CD14-positive monocyte (primary cell): ENCODE measurements at regions not wholly inside any gene's neighbourhood (a gene's known extent, or its start where the extent isn't known, plus 50 kb on each side); places are given as distances from the start of the nearest gene placed in this dataset.

Source experiments
- DNase-seq, 3 donors: peaks; one replicate each; pipeline ENCODE4 v3.0.0-alpha.2; 2011 to 2022
- H2AFZ ChIP-seq: 2 replicates; pipeline ENCODE4 v1.6.0; 2012; ENCODE audit warnings: mild to moderate bottlenecking, low read depth, low read length, inconsistent platforms; ENCODE audit not compliant: insufficient read depth, poor library complexity, severe bottlenecking
- H3K27ac ChIP-seq, 2 donors: 1 replicate in 1 of 2; 2 replicates in 1 of 2; pipeline ENCODE4 v1.5.1; 2012 to 2013; ENCODE audit warnings: low read length in 2 of 2, control low read depth in 1 of 2, inconsistent platforms in 1 of 2, low read depth in 1 of 2, mild to moderate bottlenecking in 1 of 2
- H3K27me3 ChIP-seq, 2 donors: one replicate each; pipeline versions ENCODE4 v1.6.0 to v1.6.1; 2011 to 2013; ENCODE audit warnings: low read length in 2 of 2; ENCODE audit not compliant: control insufficient read depth in 2 of 2, insufficient read depth in 2 of 2
- H3K36me3 ChIP-seq, 2 donors: replicated peaks in 1 of 2; 1 replicate in 1 of 2; 2 replicates in 1 of 2; pipeline versions ENCODE4 v1.5.1 to v1.6.1; 2012 to 2013; ENCODE audit warnings: low read length in 2 of 2, control low read depth in 1 of 2, inconsistent platforms in 1 of 2, mild to moderate bottlenecking in 1 of 2; ENCODE audit not compliant: insufficient read depth in 2 of 2, control insufficient read depth in 1 of 2
- H3K4me1 ChIP-seq, 2 donors: 1 replicate in 1 of 2; 2 replicates in 1 of 2; pipeline versions ENCODE4 v1.5.1 to v1.6.1; 2012 to 2013; ENCODE audit warnings: low read length in 2 of 2, control low read depth in 1 of 2, inconsistent platforms in 1 of 2, mild to moderate bottlenecking in 1 of 2, moderate library complexity in 1 of 2; ENCODE audit not compliant: insufficient read depth in 2 of 2, control insufficient read depth in 1 of 2
- H3K4me2 ChIP-seq: replicated peaks from 2 replicates; pipeline ENCODE3; 2012; ENCODE audit warnings: low read length, moderate library complexity, mild to moderate bottlenecking; ENCODE audit not compliant: poor library complexity, severe bottlenecking; ENCODE audit errors: extremely low read depth
- H3K4me3 ChIP-seq, 3 experiments: fragments of 200-600 bp in 1 of 3; sonication (generic) in 1 of 3; replicated peaks in 1 of 3; 1 replicate in 2 of 3; 2 replicates in 1 of 3; pipeline ENCODE4 v1.5.1; 2011 to 2013; ENCODE audit warnings: low read length in 3 of 3, mild to moderate bottlenecking in 3 of 3, control low read depth in 2 of 3, low read depth in 2 of 3, inconsistent platforms in 1 of 3, moderate library complexity in 1 of 3
- H3K79me2 ChIP-seq: 2 replicates; pipeline ENCODE4 v1.6.0; 2012; ENCODE audit warnings: mild to moderate bottlenecking, control low read depth, inconsistent platforms, low read length, moderate library complexity; ENCODE audit not compliant: insufficient read depth
- H3K9ac ChIP-seq: 2 replicates; pipeline ENCODE4 v1.6.0; 2017; ENCODE audit warnings: low read length, mild to moderate bottlenecking; ENCODE audit not compliant: insufficient read depth, poor library complexity, severe bottlenecking
- H3K9me3 ChIP-seq, 2 donors: replicated peaks in 1 of 2; 1 replicate in 1 of 2; 2 replicates in 1 of 2; pipeline versions ENCODE4 v1.5.1 to v1.6.1; 2012 to 2013; ENCODE audit warnings: low read length in 2 of 2, control low read depth in 1 of 2; ENCODE audit not compliant: control insufficient read depth in 1 of 2, insufficient read depth in 1 of 2
- H4K20me1 ChIP-seq: 2 replicates; pipeline ENCODE4 v1.6.0; 2012; ENCODE audit warnings: mild to moderate bottlenecking, low read length, control low read depth, moderate library complexity; ENCODE audit not compliant: insufficient read depth
- H3K27ac Mint-ChIP-seq, 7 donors: one replicate each; pipeline ENCODE4 v1.8.0; 2020; ENCODE audit warnings: mild to moderate bottlenecking in 7 of 7, mixed read lengths in 7 of 7, moderate library complexity in 6 of 7, inconsistent platforms in 2 of 7
- H3K27me3 Mint-ChIP-seq, 3 donors: one replicate each; pipeline ENCODE4 v1.8.0; 2021 to 2022; ENCODE audit warnings: low read depth in 3 of 3, mild to moderate bottlenecking in 3 of 3, mixed read lengths in 3 of 3, moderate library complexity in 3 of 3, inconsistent platforms in 1 of 3
- H3K36me3 Mint-ChIP-seq, 2 donors: one replicate each; pipeline ENCODE4 v1.8.0; 2020; ENCODE audit warnings: mixed read lengths in 2 of 2, inconsistent platforms in 1 of 2, mild to moderate bottlenecking in 1 of 2
- H3K4me1 Mint-ChIP-seq: one replicate; pipeline ENCODE4 v1.8.0; 2020; ENCODE audit warnings: mild to moderate bottlenecking, mixed read lengths
- H3K4me3 Mint-ChIP-seq, 2 donors: one replicate each; pipeline ENCODE4 v1.8.0; 2020; ENCODE audit warnings: mild to moderate bottlenecking in 2 of 2, mixed read lengths in 2 of 2, moderate library complexity in 1 of 2
- H3K9me3 Mint-ChIP-seq, 7 donors: one replicate each; pipeline ENCODE4 v1.8.0; 2020 to 2022; ENCODE audit warnings: mixed read lengths in 7 of 7, mild to moderate bottlenecking in 6 of 7, moderate library complexity in 6 of 7, inconsistent platforms in 2 of 7
- WGBS: methylation state at CpG from one replicate; pipeline ENCODE4 v1.1.5; 2013; ENCODE audit warnings: missing lambda C conversion rate; ENCODE audit not compliant: insufficient coverage; 5-methylcytosine and 5-hydroxymethylcytosine counted together
- intact Hi-C, 2 donors: fragments of 100-400 bp; cut with micrococcal nuclease; formaldehyde crosslinking; loops; one replicate each; pipeline versions ENCODE4 v1.15.0 to v1.15.1; 2023
- TF ChIP-seq, protein P1 (sequence below): fragments of 200-600 bp; IDR thresholded peaks from one replicate; pipeline ENCODE4 v1.8.0; 2022; ENCODE audit warnings: antibody characterized with exemption, mild to moderate bottlenecking

- no peaks in the 10 kb centered on the region for H3K36me3 Mint-ChIP-seq
- H3K27me3 Mint-ChIP-seq = peaks cover 3 to 4% (median 3%) of the 10 kb centered on the region in 3 donors
- peaks cover 0 to 5% (median 0%) of the 10 kb centered on the region in 7 donors for H3K9me3 Mint-ChIP-seq
Observed at GRCh38 chr10:128867819-128868218, 599.2 kb upstream of the MGMT start.

DNA sequence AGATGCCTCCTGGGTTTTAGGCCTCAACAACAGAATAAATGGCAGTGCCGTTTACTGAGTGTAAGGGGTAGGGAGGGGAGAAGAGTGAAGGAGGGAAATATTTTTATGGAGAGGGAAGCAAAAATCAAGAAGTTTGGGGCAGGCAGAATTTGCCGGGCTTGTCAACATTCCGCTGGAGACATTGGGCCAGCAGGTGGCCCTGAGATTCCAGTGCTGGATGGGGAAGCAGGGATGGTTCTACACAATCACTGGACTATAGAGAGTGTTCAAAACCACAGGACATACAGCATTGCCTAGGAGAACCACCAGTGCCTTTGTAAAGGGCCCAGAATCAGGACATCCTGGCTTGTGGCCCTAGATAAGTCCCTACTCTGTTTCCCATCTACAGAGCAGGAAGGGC, 598.6 kb upstream of the MGMT start:
- intact Hi-C loops = no loop called here
- H3K79me2 ChIP-seq = no peaks in the 10 kb centered on the region
- H3K9me3 ChIP-seq = no peaks in the 10 kb centered on the region
- Mint-ChIP-seq H3K27me3 (peaks cover 3 to 4% (median 3%) of the 10 kb centered on the region in 3 donors), H3K27ac (no peak overlapping the region), H3K4me1 (no peaks in the 10 kb centered on the region), H3K36me3 (no peaks in the 10 kb centered on the region), H3K4me3 (no peak overlapping the region), H3K9me3 (peaks cover 0 to 5% (median 0%) of the 10 kb centered on the region in 7 donors)
- no peaks in the 10 kb centered on the region for H3K27me3 ChIP-seq
- no peak overlapping the region for H2AFZ ChIP-seq
- no peak overlapping the region for H3K27ac ChIP-seq
- no peaks in the 10 kb centered on the region for H4K20me1 ChIP-seq
- H3K9ac ChIP-seq = no peak overlapping the region
- no peaks in the 10 kb centered on the region for H3K4me1 ChIP-seq
- H3K4me2 ChIP-seq = no peak overlapping the region
- TF ChIP-seq, protein P1, sequence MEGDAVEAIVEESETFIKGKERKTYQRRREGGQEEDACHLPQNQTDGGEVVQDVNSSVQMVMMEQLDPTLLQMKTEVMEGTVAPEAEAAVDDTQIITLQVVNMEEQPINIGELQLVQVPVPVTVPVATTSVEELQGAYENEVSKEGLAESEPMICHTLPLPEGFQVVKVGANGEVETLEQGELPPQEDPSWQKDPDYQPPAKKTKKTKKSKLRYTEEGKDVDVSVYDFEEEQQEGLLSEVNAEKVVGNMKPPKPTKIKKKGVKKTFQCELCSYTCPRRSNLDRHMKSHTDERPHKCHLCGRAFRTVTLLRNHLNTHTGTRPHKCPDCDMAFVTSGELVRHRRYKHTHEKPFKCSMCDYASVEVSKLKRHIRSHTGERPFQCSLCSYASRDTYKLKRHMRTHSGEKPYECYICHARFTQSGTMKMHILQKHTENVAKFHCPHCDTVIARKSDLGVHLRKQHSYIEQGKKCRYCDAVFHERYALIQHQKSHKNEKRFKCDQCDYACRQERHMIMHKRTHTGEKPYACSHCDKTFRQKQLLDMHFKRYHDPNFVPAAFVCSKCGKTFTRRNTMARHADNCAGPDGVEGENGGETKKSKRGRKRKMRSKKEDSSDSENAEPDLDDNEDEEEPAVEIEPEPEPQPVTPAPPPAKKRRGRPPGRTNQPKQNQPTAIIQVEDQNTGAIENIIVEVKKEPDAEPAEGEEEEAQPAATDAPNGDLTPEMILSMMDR = no peak
- no peaks in the 10 kb centered on the region for H3K36me3 ChIP-seq
- WGBS = 80% methylated on average over 3 of the region's 3 CpGs
- H3K4me3 ChIP-seq = no peak overlapping the region
- DNase-seq = no peak

More at GRCh38 chr10:128867819-128868218, 599.2 kb upstream of the MGMT start:
- no peak overlapping the region for H3K4me2 ChIP-seq
- H3K27me3 ChIP-seq = no peaks in the 10 kb centered on the region
- Mint-ChIP-seq H3K4me1 (no peaks in the 10 kb centered on the region), H3K4me3 (no peak overlapping the region), H3K27ac (no peak overlapping the region)
- intact Hi-C loops = no loop called here
- TF ChIP-seq, protein P1 = no peak
- no peak overlapping the region for H3K4me3 ChIP-seq
- H3K27ac ChIP-seq = no peak overlapping the region
- no peak overlapping the region for H2AFZ ChIP-seq
- no peaks in the 10 kb centered on the region for H3K9me3 ChIP-seq
- H3K9ac ChIP-seq = no peak overlapping the region
- WGBS = 93% methylated on average over 4 of the region's 8 CpGs
- H3K79me2 ChIP-seq = no peaks in the 10 kb centered on the region
- no peaks in the 10 kb centered on the region for H4K20me1 ChIP-seq
- H3K4me1 ChIP-seq = no peaks in the 10 kb centered on the region
- no peak for DNase-seq
- no peaks in the 10 kb centered on the region for H3K36me3 ChIP-seq
